Hepatic stellate cell (primary cell): ENCODE measurements at regions not wholly inside any gene's neighbourhood (a gene's known extent, or its start where the extent isn't known, plus 50 kb on each side); places are given as distances from the start of the nearest gene placed in this dataset.
"Not testable (repeated sequence)": the region's sequence is repeated elsewhere in the genome, so short reads cannot be mapped to it uniquely, and the experiment has no call there.

Source experiments
- DNase-seq: peaks from one replicate; pipeline ENCODE4 v3.0.0; 2011; ENCODE audit warnings: low spot score

GRCh38 chr5:27963050-27963783 is 924.8 kb upstream of the CDH9 start:
- no peak for DNase-seq

- no peak for DNase-seq
Measured at GRCh38 chr5:27962198-27962597, 923.8 kb upstream of the CDH9 start.

GRCh38 chr5:27947088-27947487 is 908.7 kb upstream of the CDH9 start:
- no peak for DNase-seq

- no peak for DNase-seq
Measured at GRCh38 chr5:27944471-27944870, 906.1 kb upstream of the CDH9 start.

- no peak for DNase-seq
Measured at GRCh38 chr5:27938989-27939388, 900.6 kb upstream of the CDH9 start.

- DNase-seq: no peak
Measured at GRCh38 chr5:27928060-27928459, 889.7 kb upstream of the CDH9 start.

GRCh38 chr5:27911216-27911615 is 872.8 kb upstream of the CDH9 start:
- DNase-seq: no peak

GRCh38 chr5:27908341-27908740 is 870.0 kb upstream of the CDH9 start:
- no peak for DNase-seq

- no peak for DNase-seq
Measured at GRCh38 chr5:27906931-27907601, 868.7 kb upstream of the CDH9 start.

- no peak for DNase-seq
Measured at GRCh38 chr5:27906481-27906880, 868.1 kb upstream of the CDH9 start.

GRCh38 chr5:27900761-27901160 is 862.4 kb upstream of the CDH9 start:
- no peak for DNase-seq

GRCh38 chr5:27876071-27876470 is 837.7 kb upstream of the CDH9 start:
- DNase-seq: no peak

GRCh38 chr5:27875148-27875547 is 836.8 kb upstream of the CDH9 start:
- DNase-seq: no peak

GRCh38 chr5:27868292-27868691 is 829.9 kb upstream of the CDH9 start:
- DNase-seq: no peak

- DNase-seq: no peak
Measured at GRCh38 chr5:27855491-27855890, 817.1 kb upstream of the CDH9 start.

GRCh38 chr5:27854243-27854852 is 816.0 kb upstream of the CDH9 start:
- DNase-seq: no peak

GRCh38 chr5:27845248-27845647 is 806.9 kb upstream of the CDH9 start:
- no peak for DNase-seq

- not testable (repeated sequence) for DNase-seq
Measured at GRCh38 chr5:27836704-27837103, 798.3 kb upstream of the CDH9 start.

GRCh38 chr5:27832886-27833285 is 794.5 kb upstream of the CDH9 start:
- DNase-seq: no peak

GRCh38 chr5:27830546-27830945 is 792.2 kb upstream of the CDH9 start:
- no peak for DNase-seq

GRCh38 chr5:27821681-27822080 is 783.3 kb upstream of the CDH9 start:
- no peak for DNase-seq

- DNase-seq: no peak
Measured at GRCh38 chr5:27818888-27819287, 780.5 kb upstream of the CDH9 start.

GRCh38 chr5:27814983-27815382 is 776.6 kb upstream of the CDH9 start:
- no peak for DNase-seq
